HG03196 (cell line): ENCODE measurements at regions not wholly inside any gene's neighbourhood (a gene's known extent, or its start where the extent isn't known, plus 50 kb on each side); places are given as distances from the start of the nearest gene placed in this dataset.

Experiments used
- ATAC-seq: cut with Tn5 transposase; IDR thresholded peaks from one replicate; pipeline ENCODE4 v1.9.1; 2021; ENCODE audit not compliant: unreplicated experiment

DNA sequence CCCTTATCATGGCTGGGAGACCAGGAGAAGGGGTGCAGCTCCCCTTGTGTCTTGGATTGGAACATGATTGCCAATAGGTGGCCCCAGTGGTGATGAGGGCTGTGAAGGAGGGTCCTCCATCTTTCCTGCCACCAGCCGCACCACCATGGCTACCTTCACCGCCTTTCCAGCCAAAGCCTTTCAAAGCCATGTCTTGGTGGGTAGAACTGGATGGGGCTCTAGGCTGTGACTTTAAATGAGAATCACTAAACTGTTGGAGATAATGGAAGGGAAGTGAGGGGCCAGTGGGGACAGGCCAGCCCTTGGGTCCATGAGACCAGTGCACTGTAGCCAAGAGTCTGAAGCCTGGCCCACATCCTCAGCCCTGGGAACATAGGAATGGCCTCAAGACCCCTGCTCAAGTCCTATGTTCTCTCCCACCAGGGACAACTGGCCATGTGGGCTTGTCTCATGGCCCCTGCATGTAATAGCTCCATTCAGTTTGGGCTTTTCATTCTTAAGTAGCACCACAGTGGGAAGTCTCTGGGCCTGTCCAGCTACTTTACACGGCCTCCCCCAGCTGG lies 345.7 kb downstream of the DYSF start:
- ATAC-seq, result no peak

DNA sequence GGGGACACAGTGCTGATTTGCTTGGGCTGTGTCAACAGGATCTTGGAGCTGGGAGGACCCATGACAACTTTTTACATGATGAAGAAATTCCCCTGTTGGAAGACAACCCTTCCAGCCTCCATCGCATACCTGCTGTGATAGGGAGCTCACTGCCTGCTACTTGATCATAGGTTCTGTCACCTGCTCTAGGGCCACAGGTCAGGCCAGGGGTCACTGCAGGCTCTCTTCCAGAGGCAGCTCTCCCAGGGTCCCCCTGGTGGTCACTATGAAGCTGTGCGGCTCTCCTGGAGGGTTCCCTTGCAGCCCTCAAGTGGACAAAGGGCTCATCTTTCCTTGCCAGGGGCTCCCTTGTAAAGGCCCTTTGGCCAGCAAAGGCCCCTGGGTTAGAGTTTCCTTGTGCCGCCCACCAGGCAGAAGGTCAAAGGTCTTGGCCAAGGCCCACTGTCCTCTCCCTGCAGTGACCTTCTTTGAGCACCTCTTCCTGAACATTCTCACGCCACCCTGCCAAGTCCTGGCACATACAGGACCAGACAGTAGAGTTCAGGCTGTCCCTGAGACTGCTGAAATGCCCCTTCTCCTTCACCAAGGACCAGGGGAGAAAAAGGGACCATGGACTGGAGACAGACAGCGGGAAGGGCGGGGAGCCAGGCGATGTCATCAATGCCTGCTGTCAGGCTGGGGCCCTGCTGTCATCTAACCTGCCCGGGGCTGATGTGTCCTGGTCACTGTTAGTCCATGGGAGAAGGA lies 345.1 kb downstream of the DYSF start:
- ATAC-seq, result no peak

DNA sequence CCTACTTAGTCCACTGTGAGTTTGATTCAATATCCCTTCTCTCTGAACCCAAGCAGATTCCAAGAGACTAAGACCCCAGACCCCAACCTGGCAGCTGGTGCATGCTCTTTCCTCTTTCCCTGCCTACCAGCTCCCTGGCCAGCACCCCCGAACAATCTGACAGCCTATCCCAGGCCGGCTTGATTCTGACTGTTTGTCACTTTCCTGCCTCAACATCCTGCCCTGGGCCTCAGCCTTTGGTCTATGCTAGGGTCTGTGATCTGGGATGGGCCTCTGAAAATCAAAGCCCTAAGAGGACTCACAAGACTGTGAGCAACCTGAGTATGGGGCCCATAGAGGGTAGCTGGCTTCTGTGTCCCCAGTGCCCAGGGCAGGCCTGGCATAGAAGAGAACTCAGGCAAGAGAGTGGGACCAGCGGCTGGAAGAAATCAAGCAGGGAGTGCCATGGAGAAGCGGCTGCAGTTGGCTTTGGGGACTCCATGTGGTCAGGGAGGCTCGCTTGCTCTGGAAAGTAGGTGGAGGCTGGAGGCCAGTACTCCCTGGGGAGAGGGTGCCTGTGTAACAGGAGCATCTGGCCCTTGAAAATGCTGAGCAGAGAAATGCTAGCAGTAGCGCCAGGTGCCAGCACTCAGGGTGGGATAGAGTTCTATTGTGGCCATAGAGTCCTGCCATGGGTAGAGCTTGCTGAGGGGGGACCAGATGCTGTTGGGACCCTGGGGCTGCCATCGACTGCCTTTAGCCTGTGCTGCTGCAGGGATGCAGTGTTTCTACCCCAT lies 343.9 kb downstream of the DYSF start:
- ATAC-seq, result no peak

DNA sequence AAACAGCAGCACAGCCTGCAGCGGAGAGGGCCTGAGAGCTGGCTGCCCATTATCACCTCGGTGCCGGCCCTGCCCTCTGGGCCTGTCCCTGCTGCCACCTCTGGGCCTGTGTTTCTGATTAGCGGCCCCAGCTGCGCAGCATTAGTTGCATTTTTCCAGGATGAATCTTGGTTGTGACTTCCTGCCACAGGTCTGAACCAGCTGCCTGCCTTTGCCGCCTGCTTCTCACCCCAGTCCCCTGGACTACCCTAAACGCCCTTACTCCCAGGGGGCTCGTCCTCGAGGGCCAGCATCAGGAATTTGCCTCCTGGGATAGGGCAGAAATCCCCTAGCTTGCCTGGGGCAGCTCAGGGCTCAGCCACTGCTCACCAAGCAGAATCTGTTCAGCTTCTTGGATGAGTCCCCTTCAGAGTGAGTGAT lies 342.8 kb downstream of the DYSF start:
- ATAC-seq, result no peak

DNA sequence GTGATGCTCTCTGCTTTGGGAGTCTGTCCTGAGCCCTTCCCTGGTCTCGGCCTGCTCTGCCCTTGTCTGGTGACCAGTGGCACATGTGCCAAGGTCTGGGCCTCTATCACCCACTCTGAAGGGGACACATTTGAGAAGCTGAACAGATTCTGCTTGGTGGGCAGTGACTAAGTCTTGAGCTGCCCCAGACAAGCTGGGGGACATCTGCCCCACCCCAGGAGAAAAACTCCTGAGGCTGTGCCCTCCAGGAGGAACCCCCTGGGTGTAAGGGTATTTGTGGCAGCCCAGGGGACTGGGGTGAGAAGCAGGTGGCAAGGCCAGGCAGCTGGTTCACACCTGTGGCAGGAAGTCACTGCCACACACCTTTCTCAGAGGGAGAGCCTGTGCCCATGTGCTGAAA lies 342.1 kb downstream of the DYSF start:
- ATAC-seq, result no peak

DNA sequence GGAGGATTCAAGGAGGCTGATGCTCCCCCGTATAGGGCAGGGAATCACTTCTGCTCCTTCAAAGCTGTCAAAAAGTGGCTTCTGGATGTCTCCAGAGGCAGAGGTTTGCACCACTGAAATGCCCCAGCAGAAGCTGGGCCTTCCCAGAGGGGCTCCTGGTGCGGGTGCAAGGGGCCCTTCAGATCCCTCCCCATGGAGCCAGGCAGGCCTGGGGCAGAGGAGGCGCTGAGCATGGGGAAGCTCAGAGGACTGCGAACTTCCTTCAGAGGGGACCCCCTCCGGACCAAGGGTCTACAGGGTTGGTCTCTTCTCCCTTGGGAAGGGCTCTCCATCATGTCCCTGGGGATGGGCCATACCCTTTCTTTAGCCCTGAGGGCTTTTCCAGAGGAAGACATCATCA lies 341.2 kb downstream of the DYSF start:
- no peak for ATAC-seq

DNA sequence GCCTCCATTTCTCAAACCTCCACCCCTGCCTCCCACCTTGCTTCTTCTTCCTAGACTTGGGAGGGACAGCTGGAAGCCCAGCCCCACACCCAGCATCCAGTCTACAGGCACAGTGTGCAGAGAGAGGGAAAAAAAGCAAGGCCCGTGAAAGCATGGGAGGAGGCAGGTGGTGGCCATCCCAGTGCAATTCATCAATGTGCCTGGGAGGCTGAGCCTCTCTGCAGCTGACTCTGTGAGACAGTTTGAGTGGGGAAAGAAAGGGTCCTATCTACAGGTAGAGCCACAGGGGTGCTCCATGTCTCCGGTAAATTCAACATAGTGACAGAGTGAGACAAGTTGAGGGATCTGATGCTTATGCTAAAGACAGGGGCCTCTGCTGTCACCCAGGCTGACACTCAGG lies 340.6 kb downstream of the DYSF start:
- ATAC-seq, result no peak

DNA sequence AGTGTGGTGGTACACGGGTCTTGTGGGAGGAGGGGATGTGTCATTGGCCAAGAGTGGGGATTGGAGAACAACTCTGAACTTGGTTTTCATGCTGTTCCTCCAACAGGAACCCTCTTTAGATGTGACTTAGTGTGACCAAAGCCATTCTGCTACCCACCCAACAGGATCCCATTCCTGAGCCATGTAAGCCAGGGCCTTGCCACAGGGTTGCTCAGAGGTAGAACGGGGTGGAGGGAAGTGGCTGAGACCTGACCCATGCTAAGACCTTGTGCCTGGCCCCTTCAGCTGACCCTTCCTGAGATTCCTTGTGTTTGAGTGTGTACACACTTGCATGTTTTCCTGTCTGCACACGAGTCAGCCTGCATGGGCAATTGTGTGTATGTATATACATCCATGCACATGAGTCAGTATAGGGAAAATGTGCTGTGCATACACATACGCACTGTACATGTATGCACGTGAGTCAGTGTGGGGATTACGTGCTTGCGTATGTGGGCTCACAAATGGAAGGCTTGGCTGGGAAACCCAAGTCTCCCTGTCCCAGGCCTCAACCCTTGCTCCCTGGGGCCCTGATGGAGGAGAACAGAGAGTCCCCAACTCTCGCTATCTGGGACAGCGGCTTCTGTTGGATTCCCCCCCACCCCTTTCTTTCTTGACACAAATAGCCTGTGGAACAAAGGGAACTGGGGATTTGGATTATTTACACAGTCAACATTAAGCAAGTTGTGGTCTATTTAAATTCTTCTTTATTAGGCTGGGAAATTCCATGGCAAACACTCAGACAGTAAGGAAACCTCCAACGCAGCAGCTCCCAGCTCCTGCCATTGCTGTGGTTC lies 339.8 kb downstream of the DYSF start:
- no peak for ATAC-seq

DNA sequence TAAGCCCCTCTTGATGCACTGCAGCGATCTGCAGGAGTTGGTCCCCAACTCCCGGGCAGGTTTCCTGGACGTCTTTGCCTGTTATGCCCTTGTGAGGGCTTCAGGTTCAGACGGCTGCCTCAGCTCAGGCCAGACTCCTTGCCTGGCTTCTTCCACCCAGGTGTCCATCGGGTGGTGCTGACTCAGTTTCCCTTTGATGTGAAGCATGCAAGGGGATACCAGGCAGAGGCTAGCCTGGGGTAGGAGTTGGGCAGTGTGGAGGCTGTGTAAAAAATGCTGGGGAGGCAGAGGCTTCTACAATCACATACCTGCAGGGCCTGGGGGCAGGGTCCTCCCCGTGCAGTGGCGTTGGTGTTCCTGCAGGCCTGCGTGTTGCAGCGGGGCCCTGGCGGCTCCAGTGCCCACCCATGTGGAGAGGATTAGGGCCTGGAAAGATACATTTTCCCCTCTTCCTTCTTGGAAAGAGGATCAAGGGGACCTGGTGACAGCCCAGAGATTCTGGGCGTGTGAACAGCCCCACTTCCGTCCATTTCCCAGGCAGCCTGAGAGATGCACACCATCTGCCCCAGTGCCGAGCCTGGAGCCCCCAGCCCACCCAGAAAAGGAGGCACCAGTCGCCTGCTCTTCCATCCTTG lies 338.3 kb downstream of the DYSF start:
- ATAC-seq, result no peak

DNA sequence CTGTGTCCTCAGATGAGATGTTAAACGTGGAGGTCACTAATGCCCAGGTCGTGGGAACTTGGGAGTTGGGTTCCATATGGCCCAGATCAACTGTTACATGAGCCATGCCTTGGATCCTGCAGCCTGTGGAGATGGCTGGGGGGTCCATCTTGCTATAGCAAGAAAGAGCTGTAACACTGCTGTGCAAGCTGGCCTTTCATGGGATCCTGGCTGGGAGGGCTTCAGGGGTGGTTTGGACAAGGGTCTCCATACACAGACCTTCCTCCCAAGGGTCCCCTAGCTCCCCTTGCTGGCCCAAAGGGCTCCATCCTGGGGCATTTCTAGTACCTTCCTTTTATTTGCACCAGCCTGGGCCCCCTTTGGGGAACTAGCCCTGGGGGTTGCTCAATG lies 337.7 kb downstream of the DYSF start:
- ATAC-seq, result no peak

DNA sequence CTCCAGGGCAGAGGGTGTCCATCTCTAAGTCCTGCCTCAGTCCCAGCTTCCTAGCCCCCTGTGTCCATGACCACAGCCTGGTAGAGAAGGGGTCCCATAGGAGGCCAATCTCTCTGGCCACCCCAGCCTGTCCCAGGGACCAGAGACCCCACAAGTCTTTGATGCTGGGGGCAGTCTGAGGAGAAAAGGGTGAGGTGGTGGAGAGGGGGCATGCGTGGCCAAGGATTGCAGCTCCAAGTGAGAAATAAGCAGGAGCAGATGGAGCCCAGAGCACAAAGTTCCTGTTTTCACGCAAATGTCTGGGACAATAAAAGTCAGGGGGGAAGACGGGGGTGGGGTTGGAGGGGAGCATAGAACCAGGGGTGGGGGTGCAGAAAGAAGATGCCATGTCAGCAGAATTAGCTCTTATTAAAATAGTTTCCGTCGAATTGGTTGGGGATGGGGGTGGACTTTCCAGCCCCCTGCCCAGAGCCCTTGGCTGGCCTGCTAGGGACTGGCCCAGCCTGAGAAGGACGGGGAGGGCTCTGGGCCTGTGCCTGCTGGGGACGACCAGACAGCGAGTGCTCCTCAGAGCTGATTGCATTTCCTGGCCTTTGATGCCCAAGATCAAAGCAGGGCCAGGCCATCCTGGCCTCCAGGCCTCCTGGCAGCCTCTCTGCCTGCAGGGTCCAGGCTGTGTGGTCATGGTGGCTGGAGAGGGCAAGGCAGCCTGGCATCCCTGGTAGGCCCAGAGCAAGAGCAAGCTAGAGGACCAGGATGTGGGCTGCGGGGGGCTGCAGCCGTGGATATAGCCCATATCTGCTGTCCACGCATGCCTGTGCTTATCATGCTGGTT lies 337.1 kb downstream of the DYSF start:
- no peak for ATAC-seq

DNA sequence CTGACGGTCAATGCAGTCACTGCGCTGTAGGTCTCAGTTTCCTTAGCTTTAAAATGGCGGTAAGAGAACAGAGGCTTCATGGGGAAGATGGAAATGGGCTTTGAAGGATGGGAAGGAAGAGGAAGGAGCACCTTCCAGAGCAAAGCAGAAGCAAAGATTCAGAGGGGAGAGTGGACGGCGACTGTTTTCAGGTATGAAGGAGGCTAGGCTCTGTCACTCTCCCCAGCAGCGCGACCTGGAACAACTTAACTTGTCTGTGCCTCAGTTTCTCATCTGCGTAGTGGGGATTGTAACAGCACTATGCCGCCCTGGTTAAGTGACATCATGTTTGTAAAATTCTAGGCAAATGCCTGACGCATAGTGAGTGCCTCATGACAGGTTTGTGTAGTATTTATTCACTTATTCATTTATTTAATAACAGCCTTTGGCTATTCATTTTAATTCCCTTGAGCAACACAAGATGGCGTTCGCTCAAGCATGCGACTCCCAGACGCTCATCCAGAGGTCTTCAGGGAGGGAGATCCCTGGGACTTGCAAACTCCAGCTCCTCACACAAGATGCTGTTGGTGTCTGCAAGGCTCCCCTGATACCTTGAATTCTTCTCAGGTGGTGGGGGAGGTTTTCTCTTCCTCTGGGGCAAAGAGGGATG lies 336.3 kb downstream of the DYSF start:
- ATAC-seq, result no peak

DNA sequence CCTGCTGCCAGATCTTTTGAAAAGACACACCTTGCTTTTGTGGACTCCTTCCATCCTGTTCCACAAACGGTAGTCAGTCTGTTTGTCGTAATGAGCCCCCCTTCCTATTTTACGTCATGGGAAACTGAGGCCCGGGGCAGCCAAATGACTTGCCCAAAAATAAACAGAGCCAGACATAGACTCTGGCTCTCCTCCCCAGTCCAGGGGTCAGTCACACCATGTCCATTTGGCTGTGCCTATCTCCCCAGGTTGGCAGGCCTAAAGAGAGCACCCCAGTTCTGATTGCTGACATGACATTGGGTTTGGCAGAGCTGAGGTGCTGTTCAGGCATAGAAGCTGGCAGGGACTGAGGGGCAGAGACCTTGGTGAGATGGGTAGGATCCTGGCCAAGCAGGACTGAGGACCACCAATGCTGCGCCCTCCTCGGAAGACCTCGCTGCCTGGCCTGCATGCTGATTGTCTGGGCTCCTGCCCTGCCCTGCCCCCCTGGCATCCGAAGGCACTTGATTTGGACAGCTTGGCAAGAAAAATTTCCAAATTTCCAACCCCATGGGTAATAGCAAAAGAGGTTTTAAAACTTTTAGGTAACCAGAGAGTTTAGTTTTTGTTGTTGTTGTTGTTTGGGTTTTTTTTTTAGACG lies 335.4 kb downstream of the DYSF start:
- ATAC-seq, result no peak

DNA sequence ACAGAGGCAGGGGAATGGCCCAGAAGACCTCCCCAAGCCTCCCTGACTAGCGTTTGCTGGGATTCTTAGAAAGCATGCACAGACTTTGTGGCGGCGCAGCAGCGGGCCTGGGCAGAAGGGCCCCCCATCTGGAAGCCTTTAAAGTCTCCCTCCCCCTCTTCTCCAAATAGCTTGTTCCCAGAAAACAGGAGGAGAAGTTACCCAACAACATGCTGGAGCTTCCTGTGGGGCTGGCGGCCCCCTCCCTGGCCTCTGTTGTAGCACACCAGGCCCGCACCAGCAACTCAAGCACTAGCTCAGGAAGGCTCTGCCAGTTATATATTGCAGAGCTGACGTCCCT lies 334.8 kb downstream of the DYSF start:
- ATAC-seq, result no peak

DNA sequence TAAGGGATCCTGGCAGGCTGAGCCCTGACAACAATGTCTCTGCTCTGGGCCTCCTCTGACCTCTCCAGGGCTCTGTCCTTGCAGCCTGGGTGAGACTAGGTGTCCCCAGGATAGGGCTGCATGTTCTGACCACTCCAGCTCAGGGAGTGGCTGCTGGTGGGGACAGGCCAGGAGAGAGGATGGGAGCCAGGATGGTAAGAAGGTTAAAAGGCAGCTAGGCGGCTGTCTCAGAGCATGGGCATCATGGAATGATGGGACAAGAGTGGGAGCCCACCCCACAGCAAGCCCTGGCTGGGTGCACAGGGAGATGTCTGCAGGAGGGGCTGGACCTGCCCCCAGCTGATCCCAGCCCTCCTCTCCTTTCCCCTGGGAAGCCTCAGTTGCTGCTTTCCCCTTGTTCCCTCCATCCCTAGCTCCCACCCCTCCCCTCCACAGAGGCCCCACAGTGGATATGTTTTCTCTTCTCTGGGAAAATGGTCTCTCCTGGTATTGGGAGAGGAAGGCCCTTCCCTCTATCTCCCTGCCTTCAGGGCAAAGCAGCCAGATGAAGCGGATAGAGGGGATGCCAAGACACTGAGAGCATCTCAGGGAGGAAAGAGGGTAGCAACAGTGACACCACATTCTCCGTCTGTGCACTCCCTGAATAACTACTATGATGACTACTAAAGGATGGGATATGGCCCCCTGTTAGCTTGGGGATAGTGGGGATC lies 334.3 kb downstream of the DYSF start:
- no peak for ATAC-seq

DNA sequence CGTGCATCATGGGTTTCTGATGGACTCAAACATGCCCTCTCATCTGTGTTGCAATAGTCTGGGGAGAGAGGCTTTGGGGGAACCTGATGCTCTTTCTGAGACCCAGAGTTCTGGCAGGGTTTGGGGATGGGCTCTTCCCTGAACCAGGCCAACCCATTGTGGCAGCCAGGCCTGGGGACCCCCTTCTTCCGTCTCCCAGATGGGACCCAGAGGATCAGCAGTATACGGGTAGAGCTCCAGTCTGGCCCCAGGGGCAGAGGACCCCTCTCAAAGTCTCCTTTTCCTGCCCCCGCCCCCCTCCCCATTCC lies 333.7 kb downstream of the DYSF start:
- no peak for ATAC-seq

DNA sequence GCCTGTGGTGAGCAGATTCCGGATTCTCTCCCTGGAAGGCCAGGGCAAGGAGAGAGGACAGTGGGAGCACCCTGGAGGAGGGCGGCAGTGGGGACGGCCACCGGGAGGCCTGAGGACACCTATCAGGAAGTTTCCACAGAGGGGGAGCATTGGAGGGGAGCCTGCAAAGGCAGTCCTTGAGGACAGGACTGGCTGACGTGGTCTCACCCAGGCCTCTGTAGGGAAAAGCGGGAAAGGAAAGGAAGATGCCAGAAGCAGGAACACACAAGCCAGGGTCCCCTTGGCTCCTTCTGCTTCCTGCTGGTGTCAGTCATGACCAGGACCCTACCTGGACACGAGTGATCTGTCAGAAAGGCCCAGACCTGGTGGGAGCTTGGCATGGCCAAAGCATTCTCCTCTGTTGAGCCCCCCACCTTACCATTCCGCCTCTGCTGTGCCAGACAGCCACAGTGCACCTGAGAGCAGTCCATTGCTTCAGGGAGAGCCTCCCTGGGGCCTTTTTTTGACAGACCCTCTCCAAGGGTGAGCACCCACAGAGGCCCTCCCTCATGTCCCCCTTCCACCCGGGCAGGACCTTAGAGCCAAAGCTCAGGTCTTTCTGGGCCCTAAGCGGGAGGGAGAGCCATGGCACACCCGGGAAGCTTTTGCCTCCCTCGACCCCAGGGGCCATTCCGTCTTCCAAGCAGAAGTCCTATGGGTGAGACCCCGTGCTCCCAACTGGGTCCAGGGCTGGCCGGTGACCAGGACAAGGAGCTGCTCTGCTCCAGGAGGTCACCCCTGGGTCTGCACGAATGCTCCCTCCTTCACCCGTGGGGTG lies 333.1 kb downstream of the DYSF start:
- no peak for ATAC-seq

DNA sequence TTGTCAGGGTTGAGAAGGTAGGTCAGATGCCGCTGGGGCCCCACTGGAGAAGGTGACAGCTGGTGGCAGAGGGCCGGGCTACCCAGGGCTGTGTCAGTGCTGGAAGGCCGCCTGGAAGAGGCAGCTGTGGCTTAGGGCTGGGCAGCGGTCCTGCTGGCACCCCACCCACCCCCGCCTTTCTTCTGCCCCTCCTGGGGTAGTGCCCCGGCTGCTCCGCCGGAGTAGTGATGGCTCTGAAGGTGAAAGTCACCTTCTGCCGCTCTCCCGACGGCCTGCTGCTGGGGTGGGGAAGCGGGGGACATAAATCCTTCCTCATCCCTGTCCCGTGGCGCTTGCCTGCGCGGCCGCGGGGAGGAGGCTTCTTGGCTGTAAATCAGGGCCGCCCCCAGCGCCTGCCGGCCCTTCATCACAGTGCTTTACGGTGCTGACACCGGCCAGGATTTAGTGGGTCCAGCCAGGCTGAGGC lies 332.2 kb downstream of the DYSF start:
- ATAC-seq, result no peak
